Loucy (cell line): ENCODE measurements at regions not wholly inside any gene's neighbourhood (a gene's known extent, or its start where the extent isn't known, plus 50 kb on each side); places are given as distances from the start of the nearest gene placed in this dataset.

Source experiments
- EZH2phosphoT487 ChIP-seq: fragments of 200-600 bp; IDR thresholded peaks from 2 replicates; pipeline ENCODE4 v1.6.1; 2018; ENCODE audit warnings: antibody characterized with exemption, mild to moderate bottlenecking, moderate library complexity, borderline replicate concordance
- TF ChIP-seq, protein P1 (sequence below): fragments of 200-600 bp; sonication (generic); conservative IDR thresholded peaks from 2 replicates; pipeline ENCODE4 v1.5.1; 2014; ENCODE audit warnings: mild to moderate bottlenecking, antibody characterized with exemption, low read length

DNA sequence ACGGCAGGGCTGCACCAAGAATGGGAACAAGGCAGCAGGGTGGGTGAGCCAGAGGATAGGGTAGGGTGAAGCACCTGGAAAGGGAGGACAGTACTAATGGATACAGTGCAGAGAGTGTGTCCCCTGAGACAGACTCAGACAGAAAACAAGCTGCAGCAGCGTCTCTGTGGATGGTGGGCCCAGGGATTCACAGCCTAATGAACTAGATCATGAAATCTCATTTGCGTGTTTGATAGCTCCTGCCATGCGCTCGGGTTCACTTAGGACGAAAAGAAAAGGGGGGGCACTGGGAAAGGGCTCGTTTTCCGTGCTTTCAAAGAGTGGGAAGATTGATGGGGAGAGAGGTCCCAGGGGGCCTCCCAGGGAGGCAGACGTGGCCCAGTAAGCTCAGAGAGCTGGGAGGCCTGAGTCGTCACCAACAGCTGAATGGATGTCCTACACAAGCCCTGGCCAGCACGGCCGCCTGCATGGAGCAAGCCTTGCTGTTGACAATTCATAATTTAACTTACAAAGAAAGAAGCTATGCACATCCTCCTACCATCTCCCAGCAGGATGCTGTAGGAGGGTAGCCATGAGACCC lies 446.9 kb downstream of the BCOR start:
- TF ChIP-seq, protein P1, sequence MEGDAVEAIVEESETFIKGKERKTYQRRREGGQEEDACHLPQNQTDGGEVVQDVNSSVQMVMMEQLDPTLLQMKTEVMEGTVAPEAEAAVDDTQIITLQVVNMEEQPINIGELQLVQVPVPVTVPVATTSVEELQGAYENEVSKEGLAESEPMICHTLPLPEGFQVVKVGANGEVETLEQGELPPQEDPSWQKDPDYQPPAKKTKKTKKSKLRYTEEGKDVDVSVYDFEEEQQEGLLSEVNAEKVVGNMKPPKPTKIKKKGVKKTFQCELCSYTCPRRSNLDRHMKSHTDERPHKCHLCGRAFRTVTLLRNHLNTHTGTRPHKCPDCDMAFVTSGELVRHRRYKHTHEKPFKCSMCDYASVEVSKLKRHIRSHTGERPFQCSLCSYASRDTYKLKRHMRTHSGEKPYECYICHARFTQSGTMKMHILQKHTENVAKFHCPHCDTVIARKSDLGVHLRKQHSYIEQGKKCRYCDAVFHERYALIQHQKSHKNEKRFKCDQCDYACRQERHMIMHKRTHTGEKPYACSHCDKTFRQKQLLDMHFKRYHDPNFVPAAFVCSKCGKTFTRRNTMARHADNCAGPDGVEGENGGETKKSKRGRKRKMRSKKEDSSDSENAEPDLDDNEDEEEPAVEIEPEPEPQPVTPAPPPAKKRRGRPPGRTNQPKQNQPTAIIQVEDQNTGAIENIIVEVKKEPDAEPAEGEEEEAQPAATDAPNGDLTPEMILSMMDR: no peak
- no peak for TF ChIP-seq EZH2phosphoT487
